AML-193 (cell line): ENCODE measurements at regions not wholly inside any gene's neighbourhood (a gene's known extent, or its start where the extent isn't known, plus 50 kb on each side); places are given as distances from the start of the nearest gene placed in this dataset.
"Not testable (repeated sequence)": the region's sequence is repeated elsewhere in the genome, so short reads cannot be mapped to it uniquely, and the experiment has no call there.

Experiments used
- DNase-seq, 2 experiments: peaks; one replicate each; lab custom pipeline; 2025; lab: John Stamatoyannopoulos, UW

- no peak for DNase-seq
Measured at GRCh38 chr2:143850084-143850483, 669.8 kb downstream of the ZEB2 start.

- DNase-seq = no peak
Measured at GRCh38 chr2:143847257-143847656, 672.7 kb downstream of the ZEB2 start.

DNA sequence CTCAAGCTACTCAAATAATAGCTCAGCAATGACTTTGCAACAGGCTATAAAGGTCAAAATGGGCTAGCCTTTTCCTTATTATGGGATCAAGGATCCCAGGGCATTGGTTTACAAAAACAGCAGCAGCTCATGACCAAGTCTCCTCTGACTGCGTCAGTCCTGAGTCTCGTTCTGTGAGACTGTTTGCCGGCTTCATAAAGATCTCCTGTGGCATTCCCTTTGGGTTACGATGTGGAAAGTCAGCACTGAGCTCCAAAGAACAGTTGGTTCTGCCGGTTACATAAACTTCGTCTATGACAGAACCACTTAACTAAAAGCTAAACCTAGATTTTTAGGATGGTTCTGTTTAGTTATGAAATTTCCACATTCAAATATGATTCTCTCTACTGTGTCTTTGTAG, 674.9 kb downstream of the ZEB2 start:
- no peak for DNase-seq

DNA sequence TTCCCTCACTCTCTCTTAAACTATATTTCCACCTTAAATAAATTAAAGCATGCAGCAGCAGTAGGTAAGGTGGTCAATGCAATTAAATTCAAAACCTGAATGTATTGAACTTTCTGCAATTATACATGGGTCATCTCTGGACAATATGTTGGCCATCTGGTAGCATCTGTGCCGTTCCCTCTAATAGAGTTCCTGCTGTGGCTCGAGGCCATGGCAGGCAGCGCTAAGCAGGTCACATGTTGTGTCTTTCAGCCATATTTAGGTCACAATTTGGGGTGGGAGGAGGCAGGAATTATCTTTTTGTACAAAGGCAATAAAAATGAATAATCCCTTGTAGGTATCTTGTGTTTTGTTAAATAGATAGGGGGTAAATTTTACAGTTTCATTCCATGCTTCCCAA, 676.2 kb downstream of the ZEB2 start:
- no peak for DNase-seq

- no peak for DNase-seq
Measured at GRCh38 chr2:143842836-143843235, 677.1 kb downstream of the ZEB2 start.

DNA sequence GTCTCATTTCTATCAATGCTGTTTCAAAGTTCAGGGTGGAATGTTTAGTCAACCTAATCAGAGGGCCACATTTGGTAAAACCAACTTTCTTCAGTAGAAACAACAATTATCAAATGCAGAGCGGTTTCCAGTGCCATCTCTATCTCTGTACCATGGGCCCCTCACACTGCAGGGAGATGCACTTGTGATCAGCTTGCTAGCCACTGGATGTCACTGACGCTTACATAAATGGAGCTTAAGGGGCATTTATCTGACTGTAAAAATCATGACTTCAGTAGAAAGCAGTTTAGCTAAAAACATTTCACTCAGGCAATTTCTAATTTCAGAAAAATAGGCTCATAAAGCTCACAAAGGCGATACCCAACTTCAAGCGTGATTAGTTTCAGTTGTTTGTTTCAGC, 678.0 kb downstream of the ZEB2 start:
- DNase-seq = no peak

DNA sequence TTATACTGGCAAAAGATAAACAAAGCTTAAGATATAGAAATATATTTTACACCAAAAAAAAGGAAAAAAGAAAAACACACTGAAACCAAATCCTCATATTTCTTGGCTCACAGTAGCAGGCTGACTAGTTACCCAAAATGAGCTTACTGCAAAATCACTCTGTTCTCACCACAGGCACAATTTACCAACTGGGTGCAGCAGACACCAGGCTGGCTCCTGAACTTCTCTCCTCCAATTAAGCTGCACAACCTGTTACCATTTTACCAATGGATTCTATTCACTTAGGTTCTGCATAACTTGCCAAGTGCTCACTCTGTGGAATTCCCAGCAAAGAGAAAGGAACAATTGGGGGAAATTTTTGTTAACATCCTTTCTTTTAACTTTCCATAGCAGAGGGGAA, 679.3 kb downstream of the ZEB2 start:
- no peak for DNase-seq

DNA sequence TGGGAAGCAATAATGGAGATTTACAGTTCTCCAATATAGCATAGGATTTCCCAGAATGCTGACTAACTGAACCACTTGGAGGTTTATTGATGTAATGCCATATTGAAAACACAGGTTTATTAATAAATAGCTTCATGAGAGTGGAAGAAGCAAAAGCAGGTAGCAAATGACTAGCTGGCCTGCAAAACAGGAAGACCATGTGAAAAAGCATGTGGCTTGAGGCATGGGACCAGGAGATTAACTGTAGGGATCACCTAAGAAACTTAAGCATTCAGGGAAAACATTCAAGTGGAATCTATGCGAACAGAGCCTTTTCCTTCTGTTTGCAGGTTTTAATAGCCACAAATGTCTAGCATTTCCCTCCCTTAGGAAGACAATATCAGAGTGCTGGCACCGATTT, 679.7 kb downstream of the ZEB2 start:
- DNase-seq = no peak

DNA sequence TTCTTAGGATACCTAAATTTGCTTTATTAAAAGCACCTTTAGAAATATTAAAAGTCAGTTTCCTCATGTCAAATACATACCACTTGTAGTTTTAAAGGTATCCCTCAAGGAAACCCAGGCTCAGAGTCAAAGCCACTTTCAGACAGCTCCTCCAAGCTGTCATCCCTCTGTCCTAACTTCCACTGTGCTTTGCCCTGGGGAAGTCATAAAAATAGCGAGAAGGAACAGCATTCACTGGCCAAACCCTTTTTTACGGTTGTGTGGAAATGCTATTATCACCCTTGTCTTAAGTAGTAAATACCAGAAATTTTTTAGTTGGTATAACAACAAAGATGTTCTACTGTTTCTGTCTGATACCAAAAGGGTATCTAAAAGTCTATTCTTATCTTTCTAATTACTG, 680.5 kb downstream of the ZEB2 start:
- no peak for DNase-seq

DNA sequence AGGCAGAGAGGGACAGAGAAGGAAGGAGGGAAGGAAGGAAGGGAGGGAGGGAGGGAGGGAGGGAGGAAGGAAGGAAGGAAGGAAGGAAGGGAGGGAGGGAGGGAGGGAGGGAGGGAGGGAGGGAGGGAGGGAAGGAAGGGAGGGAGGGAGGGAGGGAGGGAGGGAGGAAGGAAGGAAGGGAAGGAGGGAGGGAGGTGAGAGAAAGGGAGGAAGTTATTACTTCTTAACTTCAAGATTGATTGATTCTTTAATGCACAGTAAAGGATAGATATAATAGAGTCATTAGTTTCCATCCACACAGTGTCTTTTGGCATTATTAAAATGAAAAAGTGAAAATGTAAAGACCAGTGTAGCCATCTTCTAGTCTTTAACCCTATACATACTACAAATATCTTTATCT, 682.9 kb downstream of the ZEB2 start:
- not testable (repeated sequence) for DNase-seq

GRCh38 chr2:143835481-143835880, 684.4 kb downstream of the ZEB2 start:
- no peak for DNase-seq

- DNase-seq = no peak
Measured at GRCh38 chr2:143833015-143833660, 686.8 kb downstream of the ZEB2 start.

DNA sequence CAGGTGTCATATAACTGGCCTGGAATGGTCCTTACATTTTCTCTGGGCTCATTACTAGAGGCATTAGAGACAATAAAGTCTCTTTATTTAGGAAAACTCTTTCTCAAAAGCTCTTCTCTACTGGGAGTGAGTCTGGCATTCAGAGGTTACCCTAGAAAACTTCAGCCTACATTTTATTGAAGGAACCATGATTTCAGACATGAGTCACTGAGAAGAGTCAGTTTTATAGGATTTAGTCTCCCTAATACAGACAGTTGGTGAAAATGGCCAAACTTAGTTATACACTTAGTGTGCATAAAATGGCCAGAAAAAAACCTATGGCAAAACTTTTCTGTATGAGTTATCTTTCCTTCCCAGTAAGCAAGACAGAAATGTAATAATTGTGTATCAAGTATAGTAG, 689.4 kb downstream of the ZEB2 start:
- DNase-seq = no peak

GRCh38 chr2:143828763-143829537, 691.0 kb downstream of the ZEB2 start:
- no peak for DNase-seq

DNA sequence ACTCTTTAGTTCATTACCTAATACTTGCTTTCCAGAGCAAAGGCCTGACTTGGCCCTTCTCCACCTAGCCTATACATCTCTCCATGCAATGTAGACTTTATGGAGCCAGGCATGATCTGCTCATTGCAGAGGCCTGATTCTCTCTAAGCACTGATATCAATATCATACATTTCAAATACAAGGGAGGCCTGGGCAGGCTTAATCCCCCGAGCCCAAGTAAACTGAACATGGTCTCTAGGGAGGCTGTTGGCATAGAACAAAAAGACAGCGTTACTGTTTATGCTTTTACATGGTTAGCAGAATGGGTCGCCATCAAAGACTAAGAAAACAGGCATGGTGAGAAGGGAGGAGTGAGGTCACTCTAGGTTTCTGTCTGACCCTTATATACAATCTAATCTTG, 695.1 kb downstream of the ZEB2 start:
- no peak for DNase-seq

DNA sequence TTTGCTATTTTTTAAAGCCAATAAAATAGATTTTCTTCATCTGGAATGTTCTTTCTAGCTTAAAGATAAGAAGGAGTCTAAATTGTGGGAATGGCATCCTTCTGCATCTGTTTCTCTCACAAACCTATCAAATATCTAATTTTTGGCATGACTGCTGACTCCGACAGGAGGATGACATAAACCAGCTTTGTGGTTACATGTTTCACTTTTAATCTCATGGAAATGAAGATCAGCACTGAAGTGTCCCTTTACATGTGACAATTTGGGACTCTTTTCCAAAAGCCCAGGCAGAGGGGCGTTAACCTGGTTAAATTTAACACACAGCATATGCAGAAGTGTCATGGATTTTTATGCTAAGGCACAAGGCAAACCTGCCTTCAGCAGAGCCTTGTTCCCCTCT, 694.7 kb downstream of the ARHGAP15 start:
- DNase-seq = no peak

- no peak for DNase-seq
Measured at GRCh38 chr2:143823296-143823695, 694.1 kb downstream of the ARHGAP15 start.

- DNase-seq = no peak
Measured at GRCh38 chr2:143822736-143823135, 693.5 kb downstream of the ARHGAP15 start.

GRCh38 chr2:143819764-143820163, 690.5 kb downstream of the ARHGAP15 start:
- no peak for DNase-seq

DNA sequence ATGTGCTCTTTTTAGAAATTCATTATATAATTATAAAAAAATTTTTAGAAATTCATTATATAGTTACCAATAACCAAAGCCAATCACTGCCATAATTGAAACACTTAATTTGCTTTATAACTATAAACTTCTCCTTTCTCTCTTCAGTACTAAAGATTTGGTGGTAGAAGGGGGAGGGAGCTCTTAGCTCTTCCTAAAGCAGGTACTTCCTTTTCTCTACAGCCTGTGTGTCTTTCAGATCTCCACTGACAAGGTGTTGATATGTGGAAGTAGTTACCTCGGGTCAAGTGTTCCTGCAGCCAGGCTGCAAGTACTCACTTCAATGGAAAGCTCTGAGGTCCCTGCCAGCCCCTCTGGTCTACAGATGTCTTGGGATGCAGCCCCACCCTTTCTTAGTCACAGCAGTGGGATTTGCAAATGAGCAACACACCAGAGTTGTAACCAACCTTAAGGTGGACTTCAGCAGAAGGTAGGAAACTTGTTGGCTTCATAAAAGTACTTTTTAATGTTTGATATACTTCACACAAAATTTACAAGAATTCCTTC, 690.0 kb downstream of the ARHGAP15 start:
- peak in 1 of 2 experiments; percentile 3 for DNase-seq
